ENCODE measurements at regions not wholly inside any gene's neighbourhood (a gene's known extent, or its start where the extent isn't known, plus 50 kb on each side); places are given as distances from the start of the nearest gene placed in this dataset.
"Not testable (repeated sequence)": the region's sequence is repeated elsewhere in the genome, so short reads cannot be mapped to it uniquely, and the experiment has no call there.

DNA sequence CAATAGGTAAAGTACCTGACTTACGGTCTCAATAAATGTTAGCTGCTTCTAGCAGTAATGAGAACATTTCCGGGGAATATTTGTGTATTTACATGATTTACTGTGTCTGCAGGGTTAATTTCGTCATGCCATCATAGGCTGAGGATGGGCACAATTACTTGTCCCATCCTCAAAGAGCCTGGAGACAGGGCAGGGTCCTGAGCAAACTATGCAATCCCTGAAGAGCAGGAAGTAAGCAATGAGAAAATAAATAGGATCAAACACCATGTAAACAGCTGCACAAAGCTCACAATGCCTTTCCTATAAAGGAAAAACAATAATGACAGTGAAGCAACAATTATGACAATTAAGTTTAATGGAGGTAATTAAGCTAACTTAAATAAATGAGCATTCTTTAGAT, 114.6 kb upstream of the FOXQ1 start:
- no peak for DNase-seq

DNA sequence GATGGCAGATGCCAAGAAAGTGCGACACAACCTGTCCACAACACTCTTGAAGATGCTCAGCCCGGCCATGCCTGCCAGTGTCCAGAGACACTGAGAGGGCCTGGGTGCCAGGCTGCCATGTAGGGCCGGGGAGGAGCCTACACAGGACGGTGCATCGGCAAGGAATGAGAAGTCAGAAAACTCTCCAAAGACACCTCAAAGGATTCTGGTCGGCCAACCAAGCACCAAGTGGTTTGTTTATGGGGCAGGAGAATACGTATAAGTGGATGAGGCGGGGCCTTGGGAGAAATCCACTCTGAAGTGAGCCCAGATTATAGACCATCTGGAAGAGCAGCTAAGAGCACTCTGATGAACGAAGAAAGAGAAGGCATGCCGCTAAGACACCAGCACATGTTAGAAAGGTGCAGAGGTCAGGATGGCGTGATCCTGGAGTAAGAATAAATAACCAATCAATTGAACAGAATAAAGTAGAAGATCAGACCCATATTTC, 120.7 kb upstream of the FOXQ1 start:
- no peak for DNase-seq

DNA sequence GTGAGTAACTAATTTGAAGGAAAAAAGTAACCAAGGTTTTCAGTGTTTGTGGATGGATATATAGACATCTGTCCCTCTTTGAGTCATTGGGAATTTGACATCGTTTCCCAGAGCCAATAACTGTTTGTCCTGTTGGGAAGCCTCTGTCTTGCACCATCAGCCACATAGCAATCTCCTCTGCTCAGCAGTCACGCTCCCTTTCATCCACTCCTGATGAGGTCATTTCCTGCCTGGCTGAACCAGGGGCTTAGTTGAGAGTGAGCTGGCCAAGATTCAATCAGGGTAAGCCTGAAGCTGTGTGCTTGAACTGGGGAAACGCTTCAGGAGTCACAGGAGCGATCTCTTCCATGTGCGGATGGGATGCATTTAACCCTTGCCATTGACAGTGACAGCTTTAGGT, 121.5 kb upstream of the FOXQ1 start:
- no peak for DNase-seq

DNA sequence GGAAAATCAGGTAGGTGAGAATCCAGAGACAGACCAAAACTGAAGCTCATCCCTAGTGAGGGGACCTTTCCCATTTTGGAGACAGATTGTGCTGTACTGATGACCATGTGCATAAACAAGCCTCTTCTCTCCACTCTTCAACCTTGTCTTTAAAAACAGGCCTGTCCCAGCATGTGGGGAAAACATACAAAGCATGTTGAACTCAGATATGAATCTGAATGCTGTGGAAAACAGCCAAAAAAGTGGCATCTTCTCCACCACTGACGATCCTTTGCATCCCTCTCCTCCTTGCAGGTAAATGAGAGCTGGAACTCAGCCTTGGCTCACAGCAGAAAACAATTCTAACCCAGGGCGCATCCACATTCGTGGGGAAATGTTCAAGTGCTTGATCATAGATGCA, 123.7 kb upstream of the FOXQ1 start:
- no peak for DNase-seq

DNA sequence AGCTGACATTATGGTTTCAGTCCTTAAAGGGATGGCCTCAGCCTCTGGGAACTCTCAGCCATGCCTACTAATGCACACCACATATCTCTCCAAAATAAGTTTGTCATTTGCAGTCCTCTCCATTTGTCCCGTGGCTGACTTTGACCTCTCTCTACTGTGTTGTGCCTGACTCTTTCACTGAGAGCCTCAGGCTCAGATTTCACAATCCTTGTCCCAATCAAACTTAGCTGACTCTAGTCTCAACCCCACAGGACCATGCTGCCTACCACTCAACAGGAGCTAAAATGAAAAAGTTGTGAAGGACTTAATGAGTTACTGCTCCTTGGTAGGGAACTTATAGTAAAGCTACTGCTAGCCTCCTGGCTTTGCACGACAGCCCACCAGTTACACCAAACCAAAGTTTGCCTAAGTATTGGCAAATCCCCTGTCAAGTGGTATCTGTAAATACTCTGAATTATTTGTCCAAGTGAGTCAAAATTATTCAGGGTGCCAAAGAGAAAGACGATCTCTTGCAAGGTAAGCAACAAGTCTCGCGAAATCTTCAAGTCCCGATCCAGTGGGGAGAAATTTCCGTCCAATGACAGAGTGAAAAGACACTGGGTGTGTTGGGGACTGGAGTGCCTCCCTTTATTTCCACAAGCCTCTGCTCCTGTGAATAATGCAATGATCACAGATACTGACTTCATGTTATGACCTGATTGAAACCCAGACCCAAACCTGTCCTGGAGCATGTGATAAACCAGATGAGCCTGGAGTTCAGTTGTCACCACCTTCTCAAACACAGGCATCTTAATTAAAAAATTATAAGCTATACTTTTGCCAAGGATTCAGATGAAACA, 124.4 kb upstream of the FOXQ1 start:
- no peak for DNase-seq

DNA sequence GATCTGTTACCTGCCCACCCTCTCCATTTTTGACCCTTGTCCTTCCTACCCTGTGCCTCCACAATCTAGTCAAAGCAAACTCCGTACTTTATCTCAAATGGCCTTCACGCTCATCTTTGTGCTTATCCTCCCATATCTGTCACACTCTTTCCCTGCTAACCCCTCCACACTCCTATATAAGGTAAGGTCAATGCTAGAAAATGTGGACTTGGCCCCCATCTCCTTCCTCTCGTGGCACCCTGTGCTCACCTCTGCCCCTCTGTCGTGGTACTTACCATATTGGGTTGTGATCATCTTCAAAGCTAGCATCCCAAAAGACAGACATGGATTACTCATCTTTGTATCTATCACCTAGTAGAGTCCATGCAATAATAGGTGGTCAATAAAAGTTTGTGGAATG, 127.6 kb upstream of the FOXQ1 start:
- no peak for DNase-seq

DNA sequence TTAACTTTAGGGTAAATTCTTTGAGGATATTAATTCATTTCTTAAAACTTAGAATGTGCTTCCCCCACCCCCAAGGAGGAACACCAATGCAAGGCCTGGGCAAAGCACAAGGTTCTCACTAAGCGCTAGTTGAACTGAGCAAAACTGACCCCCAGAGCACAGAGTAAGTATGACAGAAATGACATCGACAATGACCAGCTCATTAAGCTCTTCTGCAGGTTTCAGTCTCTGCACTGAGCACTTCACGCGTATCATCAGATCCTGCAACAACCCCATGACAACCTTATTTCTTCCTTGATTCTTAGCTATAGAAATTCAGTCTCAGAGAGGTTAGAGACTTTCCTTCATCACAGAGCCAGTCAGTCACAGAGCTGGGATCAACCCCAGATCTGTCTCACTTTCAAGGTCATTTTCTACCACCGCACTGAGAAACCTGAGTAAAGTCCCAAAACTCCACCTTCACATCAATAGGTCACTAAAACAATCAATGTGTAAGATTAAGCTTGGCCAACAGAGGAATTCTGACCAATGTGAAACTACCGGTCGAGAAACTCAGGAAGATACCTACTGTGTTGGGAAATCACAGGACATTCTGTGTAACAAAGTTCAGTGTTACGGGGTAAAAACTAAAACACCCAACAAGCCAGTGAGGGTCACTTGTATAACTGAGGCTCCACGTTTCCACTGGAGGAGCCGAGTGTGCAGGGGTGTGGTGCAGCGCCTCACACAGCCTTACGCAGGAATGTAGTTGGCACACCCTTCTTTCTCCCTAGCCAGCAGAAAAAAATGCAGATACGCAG, 129.0 kb upstream of the FOXQ1 start:
- DNase-seq = no peak

DNA sequence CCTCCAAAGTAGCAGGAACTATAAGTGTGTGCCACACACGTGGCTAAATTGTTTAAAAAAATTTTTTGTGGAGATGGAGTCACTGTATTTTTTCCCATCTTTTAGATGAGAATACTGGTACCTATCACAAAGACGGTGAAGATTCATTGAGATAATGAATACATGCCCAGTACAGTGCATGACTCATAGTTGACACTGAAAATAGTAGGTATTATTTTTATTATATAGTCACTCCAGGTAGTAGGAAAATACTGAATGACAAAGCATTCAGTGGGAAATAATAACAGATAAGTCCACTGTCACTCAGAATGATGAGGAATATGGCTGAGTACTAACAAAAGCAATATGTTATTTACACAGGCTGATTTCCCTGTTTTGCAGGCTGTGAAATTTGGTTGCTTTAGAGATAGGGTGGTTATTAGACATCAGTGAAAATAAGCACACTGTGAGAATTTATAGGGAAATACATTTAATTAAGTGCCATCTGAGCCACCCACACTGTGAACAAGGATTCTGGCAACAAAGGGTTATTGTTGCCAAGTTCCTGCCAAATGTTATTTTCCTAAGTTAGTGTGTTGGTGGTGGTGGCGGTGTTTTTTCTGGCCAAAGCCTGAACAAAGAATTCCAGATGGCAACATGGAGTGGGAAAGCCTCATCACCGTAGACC, 129.8 kb upstream of the FOXQ1 start:
- no peak for DNase-seq

DNA sequence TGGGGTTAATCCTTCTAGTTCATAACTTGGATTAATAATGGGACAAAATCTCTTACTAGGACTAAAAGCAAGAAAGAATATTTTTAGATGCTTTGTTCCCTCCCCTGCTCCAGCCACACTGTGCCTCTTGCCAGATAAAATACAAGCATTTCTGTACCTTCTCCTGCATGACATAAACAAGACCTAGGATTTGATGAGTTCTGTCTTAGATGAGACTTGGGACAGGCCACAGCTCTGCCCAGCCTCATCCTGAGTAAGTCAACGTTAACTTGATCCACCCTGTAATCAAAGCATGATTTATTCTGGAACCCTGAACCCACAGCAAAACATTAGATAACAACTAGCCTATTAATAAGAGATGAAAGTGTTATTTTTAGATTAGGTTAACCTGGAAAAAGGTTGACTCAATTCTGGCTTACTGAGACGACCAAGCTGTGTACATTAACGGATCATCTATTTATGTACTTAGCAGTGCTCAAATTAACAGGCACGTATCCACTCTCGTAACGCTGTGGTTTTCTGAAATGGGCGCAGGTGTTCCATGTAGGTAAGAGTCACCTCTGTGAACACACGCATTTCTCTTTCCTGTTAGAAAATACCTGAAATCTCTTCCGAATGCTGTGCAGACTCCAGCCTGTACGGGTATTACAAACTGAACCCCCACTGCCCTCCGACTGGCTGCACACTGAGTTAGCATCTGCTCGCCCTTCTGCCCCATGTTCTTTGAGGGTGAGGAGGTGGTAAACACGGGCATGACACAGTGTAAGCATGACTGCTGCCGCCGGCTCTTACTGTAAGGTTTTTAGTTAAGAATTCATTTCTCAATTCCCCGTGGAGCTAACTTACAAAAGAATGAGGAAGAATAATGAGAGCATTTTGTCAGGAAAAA, 132.1 kb upstream of the FOXQ1 start:
- DNase-seq = no peak

DNA sequence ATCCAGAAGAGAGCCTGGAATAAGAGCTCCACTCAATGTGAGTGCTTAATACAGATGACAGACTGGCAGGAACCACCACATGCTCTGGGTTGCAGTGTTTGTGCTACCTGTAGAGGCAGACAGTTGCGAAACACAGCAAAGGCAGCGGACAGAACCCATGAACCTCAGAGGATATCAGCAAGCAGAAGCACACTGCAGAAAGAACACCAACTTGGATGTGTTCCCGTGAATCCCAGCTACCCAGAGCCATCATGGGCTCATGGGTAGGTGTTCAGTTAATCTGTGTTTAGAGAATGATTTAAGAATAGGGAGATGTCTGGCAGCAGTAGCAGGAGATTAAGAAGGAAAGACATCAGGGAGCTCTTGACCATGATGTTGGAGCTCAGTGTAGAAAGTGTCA, 133.3 kb upstream of the FOXQ1 start:
- DNase-seq = no peak

DNA sequence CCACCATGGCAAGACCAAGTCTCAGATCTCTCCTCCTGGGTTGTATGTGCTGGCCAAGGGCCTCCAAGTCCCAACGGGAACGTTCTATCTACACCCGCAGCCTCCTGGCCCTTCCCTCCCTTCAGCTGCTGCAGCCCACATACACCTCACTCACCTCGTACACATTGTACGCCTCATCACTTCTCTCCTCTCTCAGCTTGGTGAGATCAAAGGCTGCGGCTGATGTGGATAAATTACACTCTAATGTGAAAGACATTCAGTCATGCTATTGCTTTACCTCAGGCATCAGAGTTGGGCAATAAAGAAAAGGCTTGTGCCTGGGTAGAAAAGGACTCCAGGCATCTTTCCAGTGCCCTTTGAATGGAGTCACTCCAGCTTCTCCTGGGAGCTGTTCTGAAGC, 135.3 kb upstream of the FOXQ1 start:
- DNase-seq = no peak

DNA sequence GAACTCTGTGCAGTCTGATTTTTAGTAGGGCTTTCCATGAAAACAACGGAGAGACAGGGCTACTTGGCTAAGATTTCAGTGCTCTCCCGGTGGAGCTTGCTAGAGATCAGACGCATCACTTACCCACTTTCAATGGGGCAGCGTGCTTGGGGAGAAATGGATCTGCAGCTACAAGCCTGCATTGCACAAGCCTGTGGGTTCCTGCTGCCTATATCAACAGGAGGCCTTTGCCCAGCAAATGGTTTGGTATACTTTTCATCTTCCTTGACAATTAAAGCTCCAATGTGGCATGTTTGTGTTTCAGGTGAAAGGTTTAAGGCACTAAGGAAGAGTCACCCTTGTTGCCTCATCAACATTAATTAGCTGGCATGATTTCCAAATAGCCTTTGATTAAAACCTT, 136.0 kb upstream of the FOXQ1 start:
- no peak for DNase-seq

DNA sequence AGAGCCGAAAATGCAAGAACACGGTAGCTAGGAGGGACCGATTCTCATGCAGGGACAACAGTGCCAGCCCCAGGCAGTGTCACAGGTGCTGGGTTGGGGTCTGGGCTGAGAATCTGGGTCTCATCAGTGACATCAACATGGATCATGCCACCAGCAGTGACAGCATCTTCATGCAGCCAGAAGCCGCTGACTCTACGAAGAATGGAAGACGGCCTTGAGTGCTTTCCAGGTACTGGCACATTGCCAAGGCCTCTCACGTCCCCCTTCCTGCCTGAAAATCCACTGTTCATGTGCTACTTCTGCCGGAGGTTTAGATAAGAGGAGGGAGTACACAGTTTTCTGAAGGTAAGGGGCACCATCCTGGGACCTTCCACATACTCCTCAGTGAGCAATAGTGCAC, 141.1 kb upstream of the FOXQ1 start:
- DNase-seq = no peak

DNA sequence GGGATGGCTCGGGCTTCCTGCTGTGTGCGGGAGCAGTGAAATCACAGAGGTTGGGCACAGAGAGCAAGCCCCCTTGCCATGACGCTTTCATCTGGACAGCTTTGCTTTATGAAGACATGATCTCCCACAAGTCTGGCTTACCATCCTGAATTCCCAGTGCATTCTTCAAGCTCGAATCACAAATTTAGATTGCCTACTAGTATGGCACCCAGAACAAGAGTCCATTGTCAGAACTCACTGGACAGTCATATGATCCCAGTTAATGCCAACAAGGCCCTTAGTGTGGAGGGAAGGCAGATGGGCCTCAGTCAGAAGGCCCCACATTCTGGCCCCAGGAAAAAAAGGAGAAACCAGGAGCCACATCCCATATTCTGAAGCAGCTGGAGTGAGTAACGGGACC, 147.3 kb upstream of the FOXQ1 start:
- DNase-seq = no peak

DNA sequence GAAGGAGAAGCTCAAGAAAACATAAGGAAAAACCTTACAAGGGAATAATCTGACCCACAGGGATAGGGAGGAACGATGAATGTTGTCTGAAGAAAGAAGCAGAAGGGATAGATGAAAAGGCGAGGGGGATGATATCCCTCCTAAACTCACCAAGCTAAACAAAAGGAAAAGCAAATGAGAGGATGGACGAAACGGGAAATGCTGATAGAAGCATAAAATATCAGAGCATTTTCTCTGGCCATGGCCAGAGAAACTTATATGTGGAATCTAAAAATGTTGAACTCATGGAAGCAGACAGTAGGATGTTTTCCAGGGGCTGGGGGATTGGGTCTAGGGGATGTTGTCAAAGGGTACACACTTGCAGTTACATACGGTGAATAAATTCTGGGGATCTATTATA, 148.4 kb upstream of the FOXQ1 start:
- no peak for DNase-seq

DNA sequence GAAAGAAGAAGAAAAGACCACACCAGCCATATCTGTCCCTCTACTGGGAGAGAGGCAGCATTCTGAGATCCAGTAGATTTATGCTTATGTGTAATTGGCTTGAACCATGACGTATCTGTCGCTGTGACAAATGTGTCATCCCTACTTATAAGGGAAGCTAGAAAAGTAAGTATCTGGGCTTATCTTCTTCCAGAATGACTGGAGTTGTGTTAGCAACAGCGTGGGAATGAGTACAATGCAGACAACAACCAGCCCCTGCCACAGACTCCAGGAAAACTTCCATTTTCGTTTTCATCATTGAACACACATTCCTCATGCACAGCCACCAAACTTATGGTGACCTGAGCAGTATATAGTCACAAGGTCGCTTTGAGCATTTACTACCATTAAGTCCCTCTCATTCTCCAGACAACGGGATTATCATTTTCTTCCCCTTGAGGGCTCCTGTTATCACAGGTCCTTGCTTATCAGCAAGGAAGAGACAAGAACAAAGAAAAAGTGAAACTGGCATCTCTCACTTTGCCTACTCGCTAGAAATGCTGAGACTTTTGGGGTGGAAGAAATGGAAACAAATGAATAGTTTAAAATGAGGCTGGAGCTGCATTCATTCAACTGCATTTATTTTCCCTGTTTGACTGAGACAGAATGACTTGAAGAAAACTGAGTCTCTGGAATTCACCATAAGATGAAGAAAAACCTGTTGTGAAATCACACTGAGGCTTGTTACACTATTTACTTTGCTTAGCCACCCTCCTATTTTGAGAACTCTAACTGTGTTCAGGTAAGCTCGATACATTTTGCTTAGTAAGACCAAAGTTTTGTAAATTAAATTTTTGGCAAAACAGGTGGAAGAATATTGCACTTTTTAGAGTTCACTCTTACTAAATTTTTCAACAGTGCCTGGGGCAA, 149.3 kb upstream of the FOXQ1 start:
- no peak for DNase-seq

DNA sequence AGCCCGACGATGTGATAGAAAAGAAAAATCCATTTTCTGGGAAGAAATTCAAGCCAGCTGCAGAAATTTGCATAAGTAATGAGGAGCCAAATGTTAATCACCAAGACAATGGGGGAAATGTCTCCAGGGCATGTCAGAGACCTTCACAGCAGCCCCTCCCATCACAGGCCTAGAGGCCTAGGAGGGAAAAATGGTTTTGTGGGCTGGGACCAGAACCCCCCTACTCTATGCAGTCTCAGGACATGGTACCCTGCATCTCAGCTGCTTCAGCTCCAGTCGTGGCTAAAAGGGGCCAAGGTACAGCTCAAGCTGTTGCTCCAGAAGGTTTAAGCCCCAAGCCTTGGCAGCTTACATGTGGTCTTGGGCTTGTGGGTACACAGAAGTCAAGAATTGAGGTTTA, 155.5 kb upstream of the FOXQ1 start:
- not testable (repeated sequence) for DNase-seq

DNA sequence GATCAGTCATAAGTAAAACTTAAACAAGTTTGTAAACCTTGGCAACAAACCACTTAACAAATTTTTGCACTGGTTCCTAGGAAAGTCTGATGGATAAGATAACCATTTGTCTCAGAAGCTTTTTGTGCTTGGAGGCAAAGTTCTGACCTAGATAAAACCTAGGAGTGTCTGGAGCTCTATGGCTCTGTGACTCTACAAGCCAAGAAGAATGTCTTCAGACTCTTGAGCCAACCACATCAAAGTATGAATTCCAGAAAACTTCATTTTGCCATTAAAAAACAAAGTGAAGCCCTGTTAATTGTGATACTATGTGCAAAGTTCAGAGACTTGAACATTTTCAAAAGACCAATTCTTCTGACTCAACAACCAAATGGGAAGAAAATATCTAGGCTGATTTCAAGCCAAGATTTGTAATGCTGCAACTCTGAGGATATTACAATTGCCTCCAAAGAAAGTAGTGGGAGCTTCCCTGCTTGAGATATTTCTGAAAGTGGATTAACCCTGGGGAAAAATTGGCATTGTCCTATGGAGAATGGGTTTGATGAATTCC, 158.1 kb upstream of the FOXQ1 start:
- no peak for DNase-seq

DNA sequence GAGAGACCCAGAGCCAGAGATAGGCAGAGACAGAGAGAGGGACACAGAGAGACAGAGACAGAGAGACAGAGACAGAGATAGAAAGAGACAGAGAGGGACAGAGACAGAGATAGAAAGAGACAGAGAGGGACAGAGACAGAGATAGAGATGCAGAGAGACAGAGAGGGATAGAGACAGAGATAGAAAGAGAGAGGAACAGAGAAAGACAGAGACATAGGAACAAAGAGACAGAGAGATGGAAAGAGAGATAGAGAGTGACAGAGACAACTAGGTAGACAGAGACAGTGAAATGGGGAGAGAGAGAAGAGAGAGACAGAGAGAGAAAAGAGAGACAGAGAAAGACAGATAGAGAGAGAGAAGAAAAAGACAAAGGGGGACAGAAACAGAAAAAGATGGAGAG, 165.4 kb upstream of the FOXQ1 start:
- DNase-seq = no peak

DNA sequence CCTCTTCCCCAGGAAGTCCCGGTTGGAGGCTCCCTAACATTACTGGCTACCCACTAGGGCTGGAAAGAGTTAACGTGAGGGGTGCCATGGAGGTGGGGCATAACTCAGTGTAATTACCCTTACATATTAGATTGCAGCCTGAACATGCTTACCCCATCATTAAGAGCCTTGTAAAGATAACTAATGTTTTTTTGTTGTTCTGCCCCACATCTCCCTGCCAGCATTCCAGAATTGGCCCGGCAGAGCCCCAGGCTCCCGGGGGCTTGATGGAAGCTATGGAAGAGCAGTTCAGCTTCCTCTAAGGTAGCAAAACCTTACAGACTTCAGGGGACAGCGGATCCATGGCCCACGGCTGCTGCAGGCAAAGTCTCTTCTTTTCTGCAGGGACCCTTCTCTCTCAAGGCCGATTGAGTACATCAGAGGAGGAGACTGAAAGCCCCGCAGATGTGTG, 166.1 kb upstream of the FOXQ1 start:
- no peak for DNase-seq
